C4-2B (cell line): ENCODE measurements at regions not wholly inside any gene's neighbourhood (a gene's known extent, or its start where the extent isn't known, plus 50 kb on each side); places are given as distances from the start of the nearest gene placed in this dataset.

ENCODE experiments used
- CTCF ChIP-seq: fragments of 450-650 bp; conservative IDR thresholded peaks from 2 replicates; pipeline ENCODE4 v1.5.1; 2017; ENCODE audit warnings: mild to moderate bottlenecking
- ZFX ChIP-seq: fragments of 450-650 bp; IDR thresholded peaks from 2 replicates; pipeline ENCODE4 v1.6.1; 2017

DNA sequence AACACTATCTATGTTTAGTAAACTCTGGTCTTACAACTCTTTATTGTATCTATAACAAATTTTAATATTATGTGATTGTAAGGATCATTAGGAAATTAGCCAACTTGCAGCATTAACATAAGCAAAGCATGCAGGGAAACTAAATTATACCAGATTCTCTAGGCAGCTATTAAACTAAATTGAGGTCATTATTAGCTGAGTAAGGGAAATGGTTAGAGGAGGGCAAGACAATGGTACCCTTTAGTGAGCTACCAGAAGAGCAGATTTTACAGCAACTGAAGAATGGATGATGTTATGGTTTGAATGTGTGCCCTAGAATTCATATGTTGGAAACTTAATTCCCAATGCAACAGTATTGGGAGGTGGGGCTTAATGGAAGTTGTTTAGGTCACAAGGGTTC lies 79.1 kb downstream of the SMPDL3A start:
- TF ChIP-seq CTCF (no peak), ZFX (no peak)
